H1 (cell line): ENCODE measurements at regions not wholly inside any gene's neighbourhood (a gene's known extent, or its start where the extent isn't known, plus 50 kb on each side); places are given as distances from the start of the nearest gene placed in this dataset.

Experiments
- CTCF ChIA-PET: fragments of 300-600 bp; sonication (Branson Sonifier 250); formaldehyde crosslinking; loops from one replicate; lab custom pipeline; 2021; ENCODE audit not compliant: partially characterized antibody; lab: Charles Lee
- POLR2A ChIA-PET: fragments of 300-600 bp; sonication (Branson Sonifier 250); formaldehyde crosslinking; loops from one replicate; lab custom pipeline; 2021; ENCODE audit warnings: inconsistent platforms; ENCODE audit not compliant: partially characterized antibody; lab: Charles Lee
- DNase-seq, 2 experiments: peaks; one replicate each; pipeline versions ENCODE4 v3.0.0 to v3.0.0-alpha.2; 2010 to 2022; ENCODE audit warnings: low spot score in 2 of 2, low read depth in 1 of 2, mixed read lengths in 1 of 2
- FAIRE-seq: peaks from 2 replicates; lab custom pipeline; 2011; peaks lifted over from hg19 to GRCh38; lab: Jason Lieb, UNC
- H2AFZ ChIP-seq: 2 replicates; pipeline ENCODE4 v1.8.1; 2012; ENCODE audit warnings: low read length, inconsistent platforms
- H2AK5ac ChIP-seq: 2 replicates; pipeline ENCODE4 v1.6.1; 2013; ENCODE audit warnings: low read depth, low read length
- H2BK120ac ChIP-seq: replicated peaks from 2 replicates; pipeline ENCODE3; 2013; ENCODE audit warnings: low read depth, low read length, inconsistent platforms
- H2BK12ac ChIP-seq: 2 replicates; pipeline ENCODE4 v1.6.1; 2013; ENCODE audit warnings: low read depth, low read length
- H2BK15ac ChIP-seq: 2 replicates; pipeline ENCODE4 v1.6.1; 2013; ENCODE audit warnings: low read length
- H2BK20ac ChIP-seq: 2 replicates; pipeline ENCODE4 v1.6.1; 2013; ENCODE audit warnings: low read length
- H2BK5ac ChIP-seq: 2 replicates; pipeline ENCODE4 v1.6.1; 2013; ENCODE audit warnings: low read depth, low read length
- H3K14ac ChIP-seq: 2 replicates; pipeline ENCODE4 v1.6.1; 2013; ENCODE audit warnings: inconsistent platforms; ENCODE audit not compliant: insufficient read length
- H3K18ac ChIP-seq: 2 replicates; pipeline ENCODE4 v1.6.1; 2013; ENCODE audit warnings: low read length; ENCODE audit errors: extremely low read depth
- H3K23ac ChIP-seq: 2 replicates; pipeline ENCODE4 v1.6.1; 2013; ENCODE audit warnings: inconsistent platforms; ENCODE audit not compliant: insufficient read length
- H3K23me2 ChIP-seq: 2 replicates; pipeline ENCODE4 v1.6.1; 2013; ENCODE audit warnings: low read depth, low read length
- H3K27ac ChIP-seq: 2 replicates; pipeline ENCODE4 v1.6.1; 2011; ENCODE audit warnings: low read depth, low read length, inconsistent platforms
- H3K27me3 ChIP-seq, 4 experiments: replicated peaks in 1 of 4; 1 replicate in 1 of 4; 2 replicates in 3 of 4; pipeline versions ENCODE4 v1.6.1 to v1.8.1; 2011 to 2013; ENCODE audit warnings: low read length in 3 of 4, mild to moderate bottlenecking in 3 of 4, inconsistent platforms in 2 of 4, mixed read lengths in 2 of 4, moderate library complexity in 1 of 4; ENCODE audit not compliant: control insufficient read depth in 3 of 4, insufficient read depth in 3 of 4; ENCODE audit errors: extremely low read depth in 1 of 4
- H3K36me3 ChIP-seq, 4 experiments: 2 replicates each; pipeline versions ENCODE4 v1.6.1 to v1.8.1; 2011 to 2013; ENCODE audit warnings: mild to moderate bottlenecking in 4 of 4, low read length in 3 of 4, moderate library complexity in 2 of 4, control low read depth in 1 of 4, inconsistent platforms in 1 of 4; ENCODE audit not compliant: insufficient read depth in 4 of 4, control insufficient read depth in 2 of 4
- H3K4ac ChIP-seq: replicated peaks from 2 replicates; pipeline ENCODE3; 2013; ENCODE audit warnings: low read length, low read depth, mixed read lengths, inconsistent platforms; ENCODE audit not compliant: insufficient read length
- H3K4me1 ChIP-seq, 4 experiments: replicated peaks in 1 of 4; 1 replicate in 1 of 4; 2 replicates in 3 of 4; pipeline versions ENCODE4 v1.6.1 to v1.8.1; 2011 to 2013; ENCODE audit warnings: low read length in 3 of 4, inconsistent platforms in 2 of 4, mixed read lengths in 1 of 4; ENCODE audit not compliant: insufficient read depth in 4 of 4, control insufficient read depth in 3 of 4
- H3K4me2 ChIP-seq, 2 experiments: 2 replicates each; pipeline versions ENCODE4 v1.6.1 to v1.8.1; 2011 to 2013; ENCODE audit warnings: low read depth in 2 of 2, low read length in 2 of 2, control low read depth in 1 of 2, inconsistent platforms in 1 of 2, mild to moderate bottlenecking in 1 of 2; ENCODE audit not compliant: insufficient read depth in 1 of 2
- H3K4me3 ChIP-seq, 4 experiments: fragments of 200-600, 300-600 bp in 1 of 4; sonication (generic), shearing (Covaris generic), sonication (Bioruptor Twin) in 1 of 4; 2 replicates each; pipeline versions ENCODE4 v1.5.1 to v1.8.1; 2011 to 2016; ENCODE audit warnings: low read length in 4 of 4, low read depth in 3 of 4, control low read depth in 2 of 4, inconsistent platforms in 2 of 4, mild to moderate bottlenecking in 2 of 4, mixed read lengths in 1 of 4, moderate library complexity in 1 of 4; ENCODE audit not compliant: insufficient read depth in 2 of 4; ENCODE audit errors: extremely low read depth in 1 of 4
- H3K56ac ChIP-seq: replicated peaks from 2 replicates; pipeline ENCODE3; 2013; ENCODE audit warnings: low read depth, mild to moderate bottlenecking, mixed read lengths, low read length, inconsistent platforms; ENCODE audit not compliant: insufficient read length
- H3K79me1 ChIP-seq: 2 replicates; pipeline ENCODE4 v1.6.1; 2013; ENCODE audit warnings: low read depth, low read length, control low read depth
- H3K79me2 ChIP-seq, 2 experiments: 2 replicates each; pipeline versions ENCODE4 v1.6.1 to v1.8.1; 2012 to 2013; ENCODE audit warnings: low read length in 2 of 2, mild to moderate bottlenecking in 2 of 2, inconsistent platforms in 1 of 2; ENCODE audit not compliant: insufficient read depth in 2 of 2, control insufficient read depth in 1 of 2
- H3K9ac ChIP-seq, 4 experiments: replicated peaks in 1 of 4; 1 replicate in 1 of 4; 2 replicates in 3 of 4; pipeline versions ENCODE4 v1.6.1 to v1.8.1; 2011 to 2013; ENCODE audit warnings: low read depth in 3 of 4, low read length in 3 of 4, control low read depth in 2 of 4, mild to moderate bottlenecking in 2 of 4, moderate library complexity in 2 of 4, inconsistent platforms in 1 of 4; ENCODE audit errors: extremely low read depth in 1 of 4
- H3K9me3 ChIP-seq, 2 experiments: 2 replicates each; pipeline versions ENCODE4 v1.6.1 to v1.8.1; 2012 to 2013; ENCODE audit warnings: mild to moderate bottlenecking in 2 of 2, moderate library complexity in 2 of 2, control low read depth in 1 of 2, inconsistent platforms in 1 of 2, low read depth in 1 of 2, low read length in 1 of 2, mixed read lengths in 1 of 2; ENCODE audit not compliant: insufficient read depth in 2 of 2
- H4K20me1 ChIP-seq, 2 experiments: replicated peaks in 1 of 2; 2 replicates each; pipeline versions ENCODE3 to v1.8.1; 2011 to 2013; ENCODE audit warnings: inconsistent platforms in 2 of 2, low read length in 2 of 2, mild to moderate bottlenecking in 1 of 2; ENCODE audit not compliant: insufficient read depth in 2 of 2, control insufficient read depth in 1 of 2
- H4K5ac ChIP-seq: 2 replicates; pipeline ENCODE4 v1.6.1; 2013; ENCODE audit warnings: low read length, low read depth, mixed read lengths, inconsistent platforms; ENCODE audit not compliant: insufficient read length
- H4K8ac ChIP-seq: 2 replicates; pipeline ENCODE4 v1.8.0; 2013; ENCODE audit warnings: mild to moderate bottlenecking, moderate library complexity, low read length, inconsistent platforms; ENCODE audit not compliant: insufficient read depth; ENCODE audit errors: extremely low read depth
- H4K91ac ChIP-seq: replicated peaks from 2 replicates; pipeline ENCODE3; 2013; ENCODE audit warnings: low read length, mixed read lengths, inconsistent platforms; ENCODE audit not compliant: insufficient read length
- BCL11A ChIP-seq, 2 experiments: IDR thresholded peaks; one replicate each; pipeline ENCODE4 v1.6.1; 2011; ENCODE audit warnings: low read depth in 2 of 2, low read length in 2 of 2, mild to moderate bottlenecking in 2 of 2
- CBX8 ChIP-seq: fragments of 300-800, 300-1000 bp; sonication (generic); IDR thresholded peaks from 2 replicates; pipeline ENCODE4 v1.7.1; 2016; ENCODE audit warnings: low read depth, low read length, borderline replicate concordance
- JUND ChIP-seq: IDR thresholded peaks from 2 replicates; pipeline ENCODE4 v1.6.1; 2011; ENCODE audit warnings: mild to moderate bottlenecking, improper control_type of control experiment, low read length
- NANOG ChIP-seq: IDR thresholded peaks from 2 replicates; pipeline ENCODE4 v1.6.1; 2011; ENCODE audit warnings: low read length, low read depth, mild to moderate bottlenecking, inconsistent platforms; ENCODE audit not compliant: insufficient read depth, poor library complexity, severe bottlenecking
- PHF8 ChIP-seq: fragments of 200-600 bp; sonication (generic); conservative IDR thresholded peaks from 2 replicates; pipeline ENCODE4 v1.7.1; 2012; ENCODE audit warnings: low read depth, mild to moderate bottlenecking, inconsistent platforms, low read length, moderate library complexity
- RNF2 ChIP-seq: fragments of 200-900, 300-1000 bp; sonication (generic); IDR thresholded peaks from 2 replicates; pipeline ENCODE4 v1.7.1; 2016; ENCODE audit warnings: borderline replicate concordance, low read depth, mild to moderate bottlenecking, antibody characterized with exemption, low read length; ENCODE audit not compliant: poor library complexity, severe bottlenecking; ENCODE audit errors: missing control alignments
- SAP30 ChIP-seq: fragments of 300-600 bp; sonication (generic); IDR thresholded peaks from 2 replicates; pipeline ENCODE4 v1.7.1; 2012; ENCODE audit warnings: low read length, moderate library complexity, mild to moderate bottlenecking, inconsistent platforms; ENCODE audit not compliant: insufficient read depth, insufficient replicate concordance
- SIRT6 ChIP-seq: IDR thresholded peaks from one replicate; pipeline ENCODE4 v1.7.1; 2012; ENCODE audit warnings: low read length, inconsistent platforms
- TAF1 ChIP-seq: IDR thresholded peaks from 2 replicates; pipeline ENCODE4 v1.6.1; 2011; ENCODE audit warnings: mild to moderate bottlenecking, low read depth, low read length
- TEAD4 ChIP-seq: IDR thresholded peaks from 2 replicates; pipeline ENCODE4 v1.6.1; 2012; ENCODE audit warnings: low read depth, low read length, inconsistent platforms, mixed read lengths
- ZNF274 ChIP-seq: IDR thresholded peaks from 2 replicates; pipeline ENCODE4 v1.7.0; 2012; ENCODE audit warnings: low read length, borderline replicate concordance; ENCODE audit errors: extremely low read depth
- WGBS, 2 experiments: shearing (Covaris generic) in 1 of 2; methylation state at CpG; one replicate each; pipeline versions ENCODE4 v1.1.6 to v1.1.7; 2013 to 2015; ENCODE audit warnings: low lambda C conversion rate in 2 of 2, mixed read lengths in 2 of 2, inconsistent platforms in 1 of 2, low coverage in 1 of 2, missing lambda C conversion rate in 1 of 2; ENCODE audit not compliant: insufficient replicate concordance in 2 of 2, insufficient coverage in 1 of 2, insufficient read length in 1 of 2; ENCODE audit errors: extremely low coverage in 1 of 2, missing lambda C conversion rate in 1 of 2; 5-methylcytosine and 5-hydroxymethylcytosine counted together
- TF ChIP-seq, protein P1 (sequence below): IDR thresholded peaks from 2 replicates; pipeline ENCODE4 v1.6.1; 2012; ENCODE audit warnings: low read length, inconsistent platforms

DNA sequence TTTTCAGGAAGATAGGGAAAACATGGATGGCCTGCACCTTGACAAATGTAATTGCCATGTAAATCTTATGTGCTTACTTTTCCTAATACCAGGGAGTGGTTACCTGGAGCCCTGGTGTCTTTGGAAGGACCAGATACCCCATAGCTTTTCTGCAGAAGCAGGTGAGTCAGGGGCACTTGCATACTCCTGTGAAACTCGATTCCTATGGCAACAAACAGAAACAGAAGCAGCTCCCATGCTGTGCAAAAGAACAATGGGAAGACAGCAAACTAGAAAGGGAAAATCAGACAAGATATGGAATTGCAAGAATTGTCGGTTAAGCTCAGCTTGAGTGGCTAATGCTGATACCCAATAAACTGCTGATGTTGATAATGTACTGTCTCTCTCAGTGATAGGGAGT, 117.4 kb upstream of the AFF2 start:
- FAIRE-seq (peak; percentile 91), DNase-seq (no peak)
- no peak overlapping the region; the same call in 1 of the 2 replicates for H3K27ac ChIP-seq
- no peak overlapping the region for H3K23ac ChIP-seq
- H3K4ac ChIP-seq = no peak overlapping the region
- no peaks in the 10 kb centered on the region for H4K20me1 ChIP-seq
- H3K9ac ChIP-seq = no peak overlapping the region
- H3K4me2 ChIP-seq = peak overlapping the region in 1 of 2 experiments; percentile 42; a peak in 3 of 4 replicates
- H3K79me1 ChIP-seq = no peaks in the 10 kb centered on the region
- H3K79me2 ChIP-seq = no peaks in the 10 kb centered on the region
- no peaks in the 10 kb centered on the region for H3K9me3 ChIP-seq
- H2BK120ac ChIP-seq = no peak overlapping the region
- peaks cover 0 to 3% (median 1%) of the 10 kb centered on the region in 4 experiments; a peak in 2 of 7 replicates for H3K4me1 ChIP-seq
- H3K14ac ChIP-seq = no peak overlapping the region
- H3K56ac ChIP-seq = no peak overlapping the region
- CTCF ChIA-PET = no interaction called here
- no peak overlapping the region for H2BK15ac ChIP-seq
- H2BK20ac ChIP-seq = no peak overlapping the region
- H3K23me2 ChIP-seq = no peaks in the 10 kb centered on the region
- 0 out of 2 replicates have a peak overlapping the region, but pooled peaks have one; percentile 60 for H2BK12ac ChIP-seq
- H2AFZ ChIP-seq = no peak overlapping the region
- H4K5ac ChIP-seq = no peak overlapping the region
- POLR2A ChIA-PET = interaction anchor here (1.0 kb wide), 1 partner anchor 92 kb away, joined by 4 read pairs; no protein-coding TSS in a partner anchor
- H2AK5ac ChIP-seq = no peak overlapping the region
- H3K27me3 ChIP-seq = no peaks in the 10 kb centered on the region
- no peak overlapping the region for H3K18ac ChIP-seq
- H4K8ac ChIP-seq = no peak overlapping the region
- WGBS, 2 experiments = 53% methylated on average over 2 of the region's 2 CpGs; no CpG with 5 or more reads in 1 of the 2 experiments
- no peak overlapping the region for H3K4me3 ChIP-seq
- H4K91ac ChIP-seq = no peak overlapping the region
- H3K36me3 ChIP-seq = no peaks in the 10 kb centered on the region
- no peak overlapping the region for H2BK5ac ChIP-seq
- TF ChIP-seq PHF8 (no peak), TEAD4 (no peak), SAP30 (no peak), ZNF274 (no peak), BCL11A (IDR thresholded peaks at IDR 0.05; ENCODE audit: low read depth in 2 of 2, low read length in 2 of 2) (no peak), JUND (no peak), TAF1 (no peak), RNF2 (no peak), CBX8 (no peak), NANOG (no peak), SIRT6 (no peak)
- TF ChIP-seq, protein P1, sequence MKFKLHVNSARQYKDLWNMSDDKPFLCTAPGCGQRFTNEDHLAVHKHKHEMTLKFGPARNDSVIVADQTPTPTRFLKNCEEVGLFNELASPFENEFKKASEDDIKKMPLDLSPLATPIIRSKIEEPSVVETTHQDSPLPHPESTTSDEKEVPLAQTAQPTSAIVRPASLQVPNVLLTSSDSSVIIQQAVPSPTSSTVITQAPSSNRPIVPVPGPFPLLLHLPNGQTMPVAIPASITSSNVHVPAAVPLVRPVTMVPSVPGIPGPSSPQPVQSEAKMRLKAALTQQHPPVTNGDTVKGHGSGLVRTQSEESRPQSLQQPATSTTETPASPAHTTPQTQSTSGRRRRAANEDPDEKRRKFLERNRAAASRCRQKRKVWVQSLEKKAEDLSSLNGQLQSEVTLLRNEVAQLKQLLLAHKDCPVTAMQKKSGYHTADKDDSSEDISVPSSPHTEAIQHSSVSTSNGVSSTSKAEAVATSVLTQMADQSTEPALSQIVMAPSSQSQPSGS = no peak
